ENCODE measurements at regions not wholly inside any gene's neighbourhood (a gene's known extent, or its start where the extent isn't known, plus 50 kb on each side); places are given as distances from the start of the nearest gene placed in this dataset.

GRCh38 chr3:139131951-139132350 lies 87.3 kb upstream of the PRR23C start:
- TF ChIP-seq POLR2A (IDR thresholded peaks at IDR 0.05; ENCODE audit: low read depth, low read length) (no peak), POLR2AphosphoS5 (IDR thresholded peaks at IDR 0.05; ENCODE audit: low read depth, low read length) (no peak), TAF1 (IDR thresholded peaks at IDR 0.05; ENCODE audit: borderline replicate concordance, low read depth, low read length) (no peak)

Measured in GM12892 (cell line).